Stomach smooth muscle (tissue), 2 donors: ENCODE measurements at regions not wholly inside any gene's neighbourhood (a gene's known extent, or its start where the extent isn't known, plus 50 kb on each side); places are given as distances from the start of the nearest gene placed in this dataset.

ENCODE experiments used
- H3K27ac ChIP-seq: one replicate; pipeline ENCODE4 v1.7.0; 2013; ENCODE audit warnings: mild to moderate bottlenecking, low read length, inconsistent platforms
- H3K27me3 ChIP-seq, 2 donors: one replicate each; pipeline ENCODE4 v1.7.0; 2013; ENCODE audit warnings: low read length in 2 of 2; ENCODE audit not compliant: insufficient read depth in 2 of 2, control insufficient read depth in 1 of 2
- H3K36me3 ChIP-seq, 2 donors: one replicate each; pipeline ENCODE4 v1.7.0; 2013; ENCODE audit warnings: low read length in 2 of 2; ENCODE audit not compliant: control insufficient read depth in 2 of 2, insufficient read depth in 2 of 2
- H3K4me1 ChIP-seq: one replicate; pipeline ENCODE4 v1.7.0; 2013; ENCODE audit warnings: low read length; ENCODE audit not compliant: control insufficient read depth, insufficient read depth
- H3K4me3 ChIP-seq, 2 donors: one replicate each; pipeline ENCODE4 v1.7.0; 2013; ENCODE audit warnings: low read length in 2 of 2
- H3K9ac ChIP-seq, 2 donors: one replicate each; pipeline ENCODE4 v1.7.0; 2013; ENCODE audit warnings: low read length in 2 of 2, mild to moderate bottlenecking in 1 of 2
- H3K9me3 ChIP-seq, 2 donors: one replicate each; pipeline ENCODE4 v1.7.0; 2013; ENCODE audit warnings: low read length in 2 of 2; ENCODE audit not compliant: control insufficient read depth in 2 of 2
- donor health status: healthy.
- donor health status: Pancreatic carcinoma.

DNA sequence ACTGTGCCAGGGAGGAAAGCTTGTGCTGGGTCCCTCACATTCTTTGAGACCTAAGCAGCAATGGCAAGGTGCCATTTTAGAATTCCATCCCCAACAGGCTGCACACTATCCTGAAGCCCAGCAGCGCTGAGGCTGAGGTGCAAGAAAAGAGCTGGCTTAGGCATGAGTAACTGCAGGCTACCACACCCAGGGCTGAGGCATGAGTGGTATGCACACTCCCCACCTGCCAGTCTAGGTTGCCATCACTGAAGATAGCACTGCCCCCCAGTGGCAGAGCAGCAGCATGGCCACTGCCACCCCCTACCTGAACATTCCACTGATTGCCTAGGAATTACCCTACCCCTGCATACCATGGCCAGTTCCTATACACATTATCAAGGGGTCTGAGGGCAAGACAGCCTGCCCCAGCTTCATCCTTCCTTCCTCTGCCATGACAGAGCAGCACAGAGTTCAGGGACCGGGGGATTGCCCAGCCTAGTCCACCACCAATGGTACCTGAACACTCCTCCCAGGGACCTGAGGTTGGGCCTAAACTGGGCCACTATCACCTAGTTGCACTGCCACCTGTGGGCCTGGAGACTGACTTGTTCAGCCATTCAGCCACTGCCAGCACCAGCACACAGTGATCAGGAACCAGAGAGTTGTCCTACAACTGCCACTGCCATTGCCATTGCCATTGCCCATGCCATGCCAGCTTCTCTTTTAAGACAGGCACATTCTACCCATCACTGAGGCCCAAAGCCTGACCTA is 129.8 kb downstream of the SATB1 start:
- no peaks in the 10 kb centered on the region for H3K4me1 ChIP-seq

DNA sequence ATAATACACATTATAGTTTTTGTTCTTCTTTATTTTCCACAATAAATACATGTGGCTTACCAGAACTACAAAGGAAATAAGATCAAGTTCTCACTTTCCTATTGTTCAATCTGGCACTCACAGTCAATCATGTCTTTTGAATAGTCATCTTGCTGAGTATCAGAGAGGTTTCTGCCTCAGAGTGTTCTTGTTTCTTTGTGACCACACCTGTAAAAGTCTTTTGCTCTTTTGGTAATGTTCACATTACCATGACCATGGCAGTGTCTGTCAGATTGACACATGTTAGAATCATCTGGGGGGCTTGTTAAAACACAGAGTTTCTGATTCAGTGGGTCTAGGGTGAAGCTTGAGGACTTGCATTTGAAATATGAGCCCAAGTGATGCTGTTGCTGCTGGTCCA is 135.0 kb downstream of the SATB1 start:
- H3K36me3 ChIP-seq: no peaks in the 10 kb centered on the region
- H3K4me1 ChIP-seq: no peaks in the 10 kb centered on the region

More for the DNA sequence above, 129.8 kb downstream of the SATB1 start:
- H3K9ac ChIP-seq: no peak overlapping the region
- H3K27ac ChIP-seq: no peak overlapping the region
- H3K4me3 ChIP-seq: no peak overlapping the region
- no peaks in the 10 kb centered on the region for H3K36me3 ChIP-seq
- H3K27me3 ChIP-seq: no peaks in the 10 kb centered on the region
- H3K9me3 ChIP-seq: no peaks in the 10 kb centered on the region

DNA sequence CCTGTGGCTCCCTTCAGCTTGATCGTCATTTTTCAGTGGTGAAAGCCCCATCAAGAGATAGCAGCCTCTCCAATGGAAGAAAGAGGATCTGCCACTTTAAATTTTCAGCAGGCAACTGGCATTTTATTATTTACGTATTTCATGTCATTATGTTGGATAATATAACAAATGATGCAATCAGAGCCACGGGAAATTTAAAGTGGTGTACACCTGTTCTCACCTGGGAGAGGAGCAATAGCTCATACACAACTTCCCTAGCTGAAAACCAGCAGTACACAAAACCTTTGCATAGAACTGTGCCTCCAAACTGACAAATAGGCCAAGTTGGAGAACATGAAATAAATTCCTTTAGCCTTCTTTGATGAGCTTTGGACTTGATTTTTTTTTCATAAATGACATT is 136.9 kb downstream of the SATB1 start:
- Histone ChIP-seq H3K27me3 (no peaks in the 10 kb centered on the region), H3K27ac (no peak overlapping the region), H3K36me3 (no peaks in the 10 kb centered on the region), H3K4me1 (no peaks in the 10 kb centered on the region), H3K4me3 (no peak overlapping the region), H3K9ac (no peak overlapping the region), H3K9me3 (no peaks in the 10 kb centered on the region)

More for the DNA sequence above, 135.0 kb downstream of the SATB1 start:
- H3K9ac ChIP-seq: no peak overlapping the region
- no peaks in the 10 kb centered on the region for H3K9me3 ChIP-seq
- no peaks in the 10 kb centered on the region for H3K27me3 ChIP-seq
- H3K27ac ChIP-seq: no peak overlapping the region
- no peak overlapping the region for H3K4me3 ChIP-seq

DNA sequence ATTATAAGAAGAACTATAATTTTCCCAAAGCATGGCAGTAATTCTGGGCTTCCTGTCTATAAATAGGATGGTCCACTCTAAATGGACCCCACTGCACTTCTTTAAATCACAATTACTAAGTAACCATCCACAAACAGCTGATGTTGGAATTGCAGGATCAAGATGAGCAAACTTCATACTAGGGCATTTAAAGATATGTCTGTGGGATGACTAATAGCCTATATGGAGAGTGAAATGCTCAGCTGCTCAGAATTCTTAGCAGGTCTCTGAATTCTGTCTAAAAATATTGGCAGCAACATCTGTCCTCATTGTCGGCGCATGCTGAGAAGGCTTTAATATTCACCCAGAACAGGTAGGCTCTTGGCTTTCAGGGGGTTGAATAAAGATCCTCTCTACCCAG is 140.4 kb downstream of the SATB1 start:
- Histone ChIP-seq H3K4me1 (no peaks in the 10 kb centered on the region), H3K9me3 (no peaks in the 10 kb centered on the region), H3K4me3 (no peak overlapping the region), H3K27me3 (no peaks in the 10 kb centered on the region), H3K27ac (no peak overlapping the region), H3K36me3 (no peaks in the 10 kb centered on the region), H3K9ac (no peak overlapping the region)

DNA sequence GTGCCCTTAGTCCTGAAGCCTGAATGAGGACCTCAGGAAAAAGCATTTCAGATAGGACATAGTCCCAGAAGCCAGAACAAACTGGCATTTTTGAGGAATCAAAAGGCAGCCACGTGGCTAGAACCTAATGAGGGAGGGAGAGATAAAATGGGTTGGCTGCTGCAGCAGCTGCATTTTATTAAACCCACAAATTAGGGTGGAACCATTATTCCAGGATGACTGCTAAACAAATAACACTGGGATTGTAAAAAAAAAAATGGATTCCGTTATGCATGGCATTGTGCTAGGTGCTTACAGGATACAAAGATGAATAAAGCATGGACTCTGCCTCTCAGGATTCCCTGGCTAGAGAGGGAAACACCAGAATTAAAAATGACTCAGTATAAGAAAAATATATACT is 141.5 kb downstream of the SATB1 start:
- H3K9me3 ChIP-seq: no peaks in the 10 kb centered on the region
- no peak overlapping the region for H3K9ac ChIP-seq
- H3K27ac ChIP-seq: no peak overlapping the region
- H3K4me3 ChIP-seq: no peak overlapping the region
- no peaks in the 10 kb centered on the region for H3K36me3 ChIP-seq
- H3K27me3 ChIP-seq: no peaks in the 10 kb centered on the region
- no peaks in the 10 kb centered on the region for H3K4me1 ChIP-seq

DNA sequence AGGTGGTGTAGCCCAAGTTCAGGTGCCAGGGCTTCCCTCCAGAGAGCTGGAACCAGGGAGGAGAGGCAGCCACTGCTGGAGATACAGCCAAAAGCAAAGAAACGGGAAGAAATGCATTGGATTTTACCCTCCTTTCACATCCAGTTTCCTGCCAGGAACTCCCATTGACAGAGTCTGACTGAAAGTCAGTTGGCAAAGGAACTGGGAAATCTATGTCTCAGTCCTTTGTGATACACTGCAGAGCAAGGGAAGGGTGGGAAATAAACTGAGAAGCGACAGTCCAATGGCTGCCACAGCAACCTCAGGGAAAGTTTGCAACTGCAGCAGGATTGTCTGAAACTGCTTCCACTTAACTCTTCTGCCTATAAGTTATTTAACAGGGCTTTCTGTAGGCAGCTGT is 142.6 kb downstream of the SATB1 start:
- Histone ChIP-seq H3K27ac (no peak overlapping the region), H3K27me3 (no peaks in the 10 kb centered on the region), H3K36me3 (no peaks in the 10 kb centered on the region), H3K9me3 (no peaks in the 10 kb centered on the region), H3K4me3 (no peak overlapping the region), H3K4me1 (no peaks in the 10 kb centered on the region), H3K9ac (no peak overlapping the region)

DNA sequence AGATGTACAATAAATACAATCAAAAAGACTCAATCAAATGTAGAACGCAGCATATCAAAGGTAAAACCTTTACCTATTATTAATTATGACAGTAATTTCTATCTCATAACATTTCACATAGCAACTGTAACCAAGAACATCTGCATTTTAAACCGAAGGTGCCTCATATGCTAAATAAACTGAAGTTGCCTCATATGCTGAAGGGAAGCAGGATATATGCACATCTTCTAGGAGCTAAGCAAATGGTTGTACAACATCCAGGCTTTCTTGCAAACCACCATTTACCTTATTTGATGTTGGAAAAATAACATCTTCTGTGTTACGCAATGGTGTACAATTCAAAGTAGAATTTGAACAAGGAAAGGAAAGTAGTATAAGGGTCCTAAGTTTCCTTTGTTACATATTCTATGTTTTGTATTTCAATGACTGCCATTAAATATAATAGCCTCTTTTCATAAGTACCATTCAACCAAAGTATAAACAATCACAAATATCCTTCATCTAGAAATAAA is 145.9 kb downstream of the SATB1 start:
- Histone ChIP-seq H3K27ac (no peak overlapping the region), H3K27me3 (no peaks in the 10 kb centered on the region), H3K36me3 (no peaks in the 10 kb centered on the region), H3K4me3 (no peak overlapping the region), H3K9me3 (no peaks in the 10 kb centered on the region), H3K9ac (no peak overlapping the region), H3K4me1 (no peaks in the 10 kb centered on the region)

DNA sequence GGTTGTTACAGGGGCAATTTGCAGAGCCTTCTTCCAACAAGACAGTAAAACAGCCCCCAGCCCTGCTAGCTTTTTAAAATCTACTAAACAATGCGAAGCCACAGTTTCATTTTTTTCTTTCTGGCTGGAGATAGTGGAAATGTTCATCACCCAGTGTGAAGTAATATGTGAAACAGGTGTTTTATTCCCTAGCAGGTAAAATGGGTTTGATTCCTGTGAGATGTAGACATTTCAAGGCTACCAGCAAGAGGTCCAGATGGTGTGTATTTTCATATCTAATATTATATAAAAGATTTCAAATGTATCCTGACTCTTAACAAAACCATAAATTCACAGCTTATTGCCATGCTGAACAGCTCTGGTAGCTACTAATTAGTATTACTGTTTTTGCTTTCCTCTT is 160.3 kb downstream of the SATB1 start:
- Histone ChIP-seq H3K9me3 (no peaks in the 10 kb centered on the region), H3K36me3 (no peaks in the 10 kb centered on the region), H3K27ac (no peak overlapping the region), H3K4me1 (no peaks in the 10 kb centered on the region), H3K9ac (no peak overlapping the region), H3K4me3 (no peak overlapping the region), H3K27me3 (no peaks in the 10 kb centered on the region)

DNA sequence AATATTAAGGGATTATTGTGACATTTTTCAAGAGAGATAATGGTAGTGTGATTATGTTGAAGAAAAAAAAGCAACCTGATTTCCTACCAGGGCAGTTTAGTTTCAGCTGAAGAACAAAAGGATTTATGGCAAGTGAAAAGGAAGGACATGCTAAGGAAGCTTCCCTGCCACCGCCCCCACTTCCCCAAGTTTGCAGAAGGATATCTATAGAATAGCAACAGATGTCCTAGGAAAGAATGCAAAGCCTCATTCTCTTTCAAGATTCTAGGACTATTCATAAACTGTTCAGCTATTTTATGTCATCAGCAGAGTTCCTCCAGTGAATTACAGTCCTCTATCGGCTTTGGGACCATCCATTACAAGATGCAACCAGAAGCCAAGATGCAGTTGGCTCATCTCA is 160.8 kb downstream of the SATB1 start:
- no peak overlapping the region for H3K9ac ChIP-seq
- no peaks in the 10 kb centered on the region for H3K36me3 ChIP-seq
- H3K27me3 ChIP-seq: no peaks in the 10 kb centered on the region
- no peak overlapping the region for H3K4me3 ChIP-seq
- no peaks in the 10 kb centered on the region for H3K4me1 ChIP-seq
- no peaks in the 10 kb centered on the region for H3K9me3 ChIP-seq
- H3K27ac ChIP-seq: no peak overlapping the region

DNA sequence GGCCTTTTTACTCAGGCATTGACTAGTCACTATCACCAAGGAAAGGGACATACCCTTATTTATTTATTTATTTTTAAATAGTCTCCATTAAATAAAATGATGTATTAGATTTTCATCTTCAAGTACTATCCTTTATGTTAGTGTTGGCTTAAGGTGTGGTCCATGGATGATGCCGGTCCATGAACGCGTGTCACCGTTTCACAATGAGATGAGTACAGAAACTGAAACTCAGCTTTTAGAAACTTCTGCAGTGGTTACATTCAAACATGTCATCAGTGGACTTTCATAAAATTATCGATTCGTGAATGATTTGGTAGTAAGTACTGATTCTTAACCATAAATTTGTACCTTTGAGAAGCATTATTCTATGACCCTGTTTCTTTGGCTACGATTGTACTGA is 166.6 kb downstream of the SATB1 start:
- H3K4me3 ChIP-seq: no peak overlapping the region
- H3K36me3 ChIP-seq: no peaks in the 10 kb centered on the region
- H3K9ac ChIP-seq: no peak overlapping the region
- no peaks in the 10 kb centered on the region for H3K4me1 ChIP-seq
- no peaks in the 10 kb centered on the region for H3K9me3 ChIP-seq
- no peaks in the 10 kb centered on the region for H3K27me3 ChIP-seq
- no peak overlapping the region for H3K27ac ChIP-seq

DNA sequence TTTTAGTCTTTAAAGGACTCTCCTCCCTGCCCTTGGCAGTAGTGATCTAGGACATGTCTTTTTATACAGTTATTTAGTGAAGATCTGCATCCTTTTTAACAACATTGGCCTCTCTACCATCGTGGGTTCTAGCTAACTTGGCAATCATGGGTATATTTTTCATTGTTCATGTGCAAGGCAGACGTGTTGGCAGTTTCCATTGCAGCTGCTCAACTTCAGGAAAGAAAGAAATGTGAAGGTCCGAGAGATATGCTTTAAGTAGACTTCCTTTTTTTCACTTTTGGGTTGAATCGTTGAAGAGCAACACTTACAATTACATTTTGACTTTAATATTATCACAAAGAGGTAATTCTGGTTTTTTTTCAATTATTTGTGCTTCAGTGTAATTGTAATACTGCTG is 172.6 kb downstream of the SATB1 start:
- Histone ChIP-seq H3K27me3 (no peaks in the 10 kb centered on the region), H3K9ac (no peak overlapping the region)

More for the DNA sequence above, 172.6 kb downstream of the SATB1 start:
- Histone ChIP-seq H3K9me3 (no peaks in the 10 kb centered on the region), H3K27ac (no peak overlapping the region), H3K4me3 (no peak overlapping the region), H3K4me1 (no peaks in the 10 kb centered on the region), H3K36me3 (no peaks in the 10 kb centered on the region)
